GM19023 (cell line): ENCODE measurements at regions not wholly inside any gene's neighbourhood (a gene's known extent, or its start where the extent isn't known, plus 50 kb on each side); places are given as distances from the start of the nearest gene placed in this dataset.
A peak's percentile ranks its signal among the peaks of the same experiment; 100 is the strongest.
"Not testable (repeated sequence)": the region's sequence is repeated elsewhere in the genome, so short reads cannot be mapped to it uniquely, and the experiment has no call there.

ENCODE experiments used
- ATAC-seq: cut with Tn5 transposase; IDR thresholded peaks from one replicate; pipeline ENCODE4 v1.9.1; 2021; ENCODE audit warnings: mild to moderate bottlenecking, moderate library complexity; ENCODE audit not compliant: unreplicated experiment

DNA sequence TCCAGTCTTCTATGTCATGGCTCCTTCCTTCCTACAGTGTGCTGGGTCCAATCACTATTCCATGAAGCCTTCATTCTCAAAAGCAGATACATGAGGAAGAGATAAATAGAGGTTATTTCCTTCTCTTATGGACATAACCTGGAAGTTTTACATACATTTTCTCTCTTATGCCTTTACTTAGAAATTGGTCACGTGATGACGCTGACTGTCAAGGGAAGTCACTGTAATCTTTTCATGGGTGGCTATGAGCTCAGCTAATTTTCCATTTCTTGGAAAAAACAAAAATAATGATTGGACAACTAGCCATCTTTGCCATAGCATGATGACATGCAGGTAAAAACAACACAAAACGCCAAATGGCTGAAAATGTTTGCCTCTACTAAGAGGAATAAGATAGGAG lies 151.6 kb upstream of the PRSS16 start:
- no peak for ATAC-seq

- ATAC-seq: no peak
Measured at GRCh38 chr6:27096834-27097511, 150.5 kb upstream of the PRSS16 start.

DNA sequence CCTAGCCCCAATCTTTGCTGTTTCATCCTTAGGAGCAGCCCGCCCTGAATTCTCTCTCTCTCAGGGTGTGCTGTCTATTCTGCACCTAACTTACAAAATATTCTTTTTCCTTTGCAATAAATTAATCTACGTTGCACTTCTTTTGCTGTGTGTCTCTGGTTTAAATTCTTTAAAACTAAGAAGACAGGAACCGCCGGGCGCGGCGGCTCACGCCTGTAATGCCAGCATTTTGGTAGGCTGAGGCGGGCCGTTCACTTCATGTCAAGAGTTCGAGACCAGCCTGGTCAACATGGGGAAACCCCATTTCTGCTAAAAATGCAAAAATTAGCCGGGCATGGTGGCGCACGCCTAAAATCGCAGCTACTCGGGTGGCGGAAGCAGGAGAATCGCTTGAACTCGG lies 148.5 kb upstream of the PRSS16 start:
- no peak for ATAC-seq

DNA sequence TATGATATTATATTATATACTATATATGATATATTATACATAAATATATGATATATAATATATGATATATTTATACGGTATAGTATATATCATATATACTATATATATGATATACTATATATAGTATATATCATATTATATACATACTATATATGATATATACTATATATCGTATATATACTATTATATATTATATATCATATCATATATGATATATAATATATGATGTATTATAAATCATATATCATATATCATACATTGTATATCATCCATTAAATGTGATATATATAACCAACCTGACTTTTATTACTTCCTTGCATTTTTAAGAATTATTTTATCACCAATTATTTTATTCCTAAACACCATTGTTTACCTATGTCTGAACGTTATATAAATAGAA lies 146.6 kb upstream of the PRSS16 start:
- ATAC-seq: no peak

- no peak for ATAC-seq
Measured at GRCh38 chr6:27101824-27102223, 145.7 kb upstream of the PRSS16 start.

DNA sequence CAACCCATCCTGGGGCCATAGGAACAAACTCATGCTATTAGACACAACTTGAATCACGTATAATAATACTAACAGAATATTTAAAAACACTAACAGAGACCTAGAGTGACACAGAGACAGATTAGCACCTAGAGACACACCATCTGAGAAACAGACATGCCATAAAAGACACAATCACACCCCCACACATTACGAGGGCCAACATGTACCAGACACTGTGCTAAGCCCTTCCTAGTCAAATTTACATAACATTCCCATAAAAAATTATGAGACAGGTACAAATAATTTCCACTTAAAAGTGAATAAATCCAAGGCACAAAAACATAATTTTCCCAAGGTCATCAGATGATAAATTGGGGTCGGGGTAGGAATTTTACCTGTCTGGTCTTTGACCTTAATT lies 141.1 kb upstream of the PRSS16 start:
- no peak for ATAC-seq

- no peak for ATAC-seq
Measured at GRCh38 chr6:27111743-27112142, 135.8 kb upstream of the PRSS16 start.

DNA sequence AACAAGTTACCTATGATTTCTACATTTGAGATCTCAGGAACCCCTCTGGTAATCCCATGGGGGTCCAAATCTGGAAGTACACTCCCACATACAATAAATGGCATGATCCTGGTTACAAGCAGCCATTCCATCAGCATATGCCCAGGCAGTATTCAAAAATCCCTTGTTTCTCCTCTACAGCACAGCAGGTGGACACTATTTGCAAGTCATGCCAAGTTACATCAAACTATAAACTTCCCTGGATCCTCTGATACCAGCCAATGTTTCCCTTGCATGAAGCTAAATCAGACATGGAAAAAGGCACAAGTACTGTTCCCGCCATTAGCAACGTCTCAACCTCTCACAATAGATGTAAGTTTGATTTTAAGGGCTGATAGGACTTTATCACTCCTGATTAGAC lies 134.5 kb upstream of the PRSS16 start:
- ATAC-seq: no peak

GRCh38 chr6:27119329-27119728 lies 128.2 kb upstream of the PRSS16 start:
- no peak for ATAC-seq

DNA sequence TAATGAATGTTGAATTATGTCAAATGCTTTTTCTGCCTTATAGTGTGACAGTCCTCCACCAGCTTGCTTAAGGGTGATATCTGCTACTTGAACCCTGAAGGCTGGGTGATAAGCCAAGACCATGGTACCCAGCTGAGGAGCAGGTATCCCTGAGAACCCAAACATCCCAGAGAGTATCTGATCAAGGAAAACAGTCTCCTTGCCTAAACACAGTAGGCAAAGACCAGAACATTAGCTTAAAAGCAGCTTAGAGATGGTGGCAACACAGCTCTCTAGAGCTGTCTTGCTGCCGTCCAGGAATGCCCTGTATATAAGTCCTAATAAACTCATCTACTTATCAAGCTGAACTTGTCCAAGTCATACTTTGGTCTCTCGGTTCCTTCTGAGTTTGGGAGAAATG lies 127.7 kb upstream of the PRSS16 start:
- no peak for ATAC-seq

DNA sequence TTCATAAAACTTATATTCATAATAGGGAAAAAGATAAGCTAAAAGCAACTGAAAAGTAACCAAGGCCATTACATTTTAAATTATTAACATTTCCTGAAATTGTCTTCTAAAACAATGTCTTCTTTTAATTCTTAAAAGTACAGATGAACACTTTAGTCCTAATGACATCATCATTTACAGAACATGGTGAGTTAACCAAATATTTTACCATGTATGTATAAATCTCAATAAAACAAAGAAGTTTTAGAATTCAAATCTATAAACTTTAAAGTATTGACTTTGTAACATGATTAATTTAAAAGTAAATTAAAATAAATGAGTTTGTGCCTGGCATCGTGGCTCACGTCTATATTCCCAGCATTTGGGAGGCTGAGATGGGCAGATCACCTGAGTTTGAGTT lies 125.9 kb upstream of the PRSS16 start:
- no peak for ATAC-seq

GRCh38 chr6:27124252-27124657 lies 123.2 kb upstream of the PRSS16 start:
- no peak for ATAC-seq

GRCh38 chr6:27126046-27126814 lies 121.3 kb upstream of the PRSS16 start:
- ATAC-seq: no peak

DNA sequence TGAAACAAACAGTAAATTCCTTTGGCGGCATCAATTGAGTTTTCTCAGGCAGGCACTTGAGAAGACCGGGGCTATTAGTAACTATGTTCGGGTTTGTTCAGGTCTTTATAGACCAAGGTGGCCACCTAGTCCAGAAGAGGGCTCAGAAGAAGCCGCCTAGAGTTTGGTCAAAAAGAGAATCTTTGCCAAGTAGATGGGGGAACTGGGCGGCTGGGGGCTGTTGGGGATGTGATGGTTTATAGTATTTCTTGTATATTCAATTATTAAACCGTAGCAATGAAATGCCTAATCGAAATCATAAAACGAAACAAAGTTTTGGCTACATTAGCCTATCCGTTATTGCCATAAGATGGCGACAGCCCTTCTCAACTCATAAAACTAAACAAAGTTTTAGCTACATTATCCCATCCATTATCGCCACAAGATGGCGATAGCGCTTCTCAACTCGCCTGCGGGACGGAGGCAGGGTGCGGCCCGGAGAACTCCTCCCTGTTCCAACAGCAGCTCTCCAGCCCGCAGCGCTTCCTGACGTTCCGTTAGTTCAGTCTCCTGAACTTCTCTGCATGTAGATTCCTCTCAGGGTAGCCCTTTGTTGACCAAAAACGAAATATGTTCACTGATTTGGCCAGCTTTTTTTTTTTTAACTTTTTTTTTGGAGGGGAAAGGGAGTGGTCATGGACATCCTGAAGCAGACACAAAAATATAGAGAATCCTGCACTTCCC lies 120.5 kb upstream of the PRSS16 start:
- peak; percentile 70 for ATAC-seq

DNA sequence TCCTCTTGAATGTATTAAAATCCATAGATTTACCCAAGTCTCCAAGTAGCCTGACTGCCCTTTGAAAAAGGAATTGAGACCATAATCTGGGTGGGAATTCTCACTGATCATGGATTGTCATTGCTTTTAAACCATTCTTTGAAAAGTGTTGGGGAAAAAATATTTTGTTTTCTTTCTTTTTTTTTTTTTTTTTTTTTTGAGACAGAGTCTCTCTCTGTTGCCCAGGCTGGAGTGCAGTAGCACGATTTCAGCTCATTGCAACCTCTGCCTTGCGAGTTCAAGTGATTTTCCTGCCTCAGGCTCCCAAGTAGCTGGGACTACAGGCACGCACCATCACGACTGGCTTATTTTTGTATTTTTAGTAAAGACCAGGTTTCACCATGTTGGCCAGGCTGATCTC lies 119.6 kb upstream of the PRSS16 start:
- not testable (repeated sequence) for ATAC-seq

DNA sequence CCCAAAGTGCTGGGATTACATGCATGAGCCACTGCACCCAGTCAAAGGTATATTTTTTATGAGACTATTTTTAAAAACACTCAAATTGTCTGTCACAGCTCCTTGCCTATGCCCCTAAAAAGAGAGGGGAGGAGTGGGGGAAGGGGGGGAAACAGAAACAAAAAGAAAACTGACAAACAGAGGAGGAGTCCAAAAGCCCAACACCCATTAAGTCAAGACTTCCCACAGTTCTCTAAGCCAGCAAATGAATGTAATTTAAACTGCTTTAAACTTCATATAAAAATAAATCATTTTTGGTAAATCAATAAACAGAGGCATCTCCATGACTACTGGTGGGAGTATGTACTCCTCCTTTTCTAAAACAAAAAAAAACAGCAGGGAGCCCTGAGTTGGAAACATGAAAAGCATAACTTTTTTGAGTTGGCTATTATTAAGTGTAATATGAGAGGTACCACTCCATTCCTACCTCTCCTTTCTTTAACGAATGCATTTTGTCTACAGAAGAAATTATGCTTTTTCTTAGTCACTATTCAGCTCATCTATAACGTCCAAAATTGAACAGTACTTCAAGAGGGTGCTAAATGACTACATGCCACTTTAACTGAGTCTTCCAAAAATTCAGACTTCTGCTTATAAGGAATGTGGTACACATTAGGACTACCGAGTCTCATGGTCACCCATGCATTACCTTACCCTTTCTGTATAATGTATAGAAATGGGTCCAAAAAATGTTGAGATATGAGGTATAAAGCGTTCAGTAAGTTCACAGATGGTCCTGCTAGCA lies 119.0 kb upstream of the PRSS16 start:
- ATAC-seq: no peak

DNA sequence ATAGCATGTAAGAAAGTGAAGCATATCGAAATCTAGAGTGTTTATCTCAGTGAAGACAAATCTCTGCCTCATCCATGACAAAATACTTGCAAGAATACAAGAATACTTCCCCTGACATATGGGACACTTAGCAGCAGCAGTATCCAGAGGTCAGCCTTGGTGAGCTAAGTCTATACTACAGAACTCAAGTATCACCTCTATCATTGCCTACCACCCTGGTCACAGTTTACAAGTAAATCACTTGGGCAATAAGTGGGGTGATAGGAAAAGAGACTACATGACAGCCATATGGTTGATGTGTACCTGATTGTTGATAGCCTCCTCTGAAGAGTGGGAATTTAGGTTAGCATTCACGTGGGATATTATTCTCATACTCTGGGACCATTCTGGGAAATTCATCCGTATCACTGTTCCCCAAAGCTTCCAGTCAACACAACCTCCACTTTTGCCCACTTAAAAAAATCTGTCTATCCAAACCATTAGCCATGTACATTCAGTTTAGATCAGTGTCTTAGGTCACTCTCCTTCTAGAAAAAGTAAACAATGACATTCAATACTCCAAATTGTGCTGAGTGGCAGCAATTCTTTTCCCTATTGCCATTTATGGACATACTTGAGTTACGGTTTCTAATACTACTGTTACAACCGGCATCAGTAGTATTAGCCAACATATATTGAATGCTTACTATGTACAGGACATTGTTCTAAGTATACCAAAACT lies 118.2 kb upstream of the PRSS16 start:
- no peak for ATAC-seq

GRCh38 chr6:27129917-27130316 lies 117.6 kb upstream of the PRSS16 start:
- no peak for ATAC-seq

GRCh38 chr6:27130668-27131428 lies 116.7 kb upstream of the PRSS16 start:
- ATAC-seq: no peak

- ATAC-seq: peak; percentile 7
Measured at GRCh38 chr6:27132282-27132531, 115.3 kb upstream of the PRSS16 start.
